Endodermal cell (in vitro differentiated cells): ENCODE measurements at regions not wholly inside any gene's neighbourhood (a gene's known extent, or its start where the extent isn't known, plus 50 kb on each side); places are given as distances from the start of the nearest gene placed in this dataset.

Experiments
- DNase-seq: peaks from one replicate; pipeline ENCODE4 v3.0.0-alpha.2; 2017
- H3K27ac ChIP-seq: 2 replicates; pipeline ENCODE4 v1.5.1; 2013; ENCODE audit warnings: mild to moderate bottlenecking, low read depth, low read length, moderate library complexity
- H3K27me3 ChIP-seq: 2 replicates; pipeline ENCODE4 v1.6.1; 2013; ENCODE audit warnings: mild to moderate bottlenecking, low read length, moderate library complexity; ENCODE audit not compliant: insufficient read depth, control insufficient read depth, poor library complexity, severe bottlenecking
- H3K36me3 ChIP-seq: 2 replicates; pipeline ENCODE4 v1.7.0; 2013; ENCODE audit warnings: mild to moderate bottlenecking, low read length, moderate library complexity; ENCODE audit not compliant: control insufficient read depth, insufficient read depth
- H3K4me1 ChIP-seq: one replicate; pipeline ENCODE4 v1.7.0; 2013; ENCODE audit warnings: low read length; ENCODE audit not compliant: control insufficient read depth, insufficient read depth
- H3K4me3 ChIP-seq: 2 replicates; pipeline ENCODE4 v1.5.1; 2013; ENCODE audit warnings: mild to moderate bottlenecking, low read length, moderate library complexity
- H3K9ac ChIP-seq: 2 replicates; pipeline ENCODE4 v1.6.1; 2013; ENCODE audit warnings: mild to moderate bottlenecking, low read length, moderate library complexity; ENCODE audit not compliant: poor library complexity, severe bottlenecking; ENCODE audit errors: extremely low read depth
- H3K9me3 ChIP-seq: 2 replicates; pipeline ENCODE4 v1.6.1; 2013; ENCODE audit warnings: mild to moderate bottlenecking, low read length, moderate library complexity; ENCODE audit not compliant: control insufficient read depth
- H3K27ac Mint-ChIP-seq: 2 replicates; pipeline ENCODE4 v1.8.0; 2020; ENCODE audit warnings: mixed read lengths
- H3K27me3 Mint-ChIP-seq: 2 replicates; pipeline ENCODE4 v1.8.0; 2021; ENCODE audit warnings: mild to moderate bottlenecking, mixed read lengths; ENCODE audit not compliant: insufficient read depth
- H3K36me3 Mint-ChIP-seq: 2 replicates; pipeline ENCODE4 v1.8.0; 2020; ENCODE audit warnings: low read depth, mixed read lengths
- H3K4me1 Mint-ChIP-seq: 2 replicates; pipeline ENCODE4 v1.8.0; 2020; ENCODE audit warnings: mixed read lengths
- H3K4me3 Mint-ChIP-seq: 2 replicates; pipeline ENCODE4 v1.8.0; 2020; ENCODE audit warnings: mild to moderate bottlenecking, moderate library complexity, mixed read lengths
- H3K9me3 Mint-ChIP-seq: 2 replicates; pipeline ENCODE4 v1.8.0; 2020; ENCODE audit warnings: mild to moderate bottlenecking, mixed read lengths
- WGBS, 2 experiments: methylation state at CpG; one replicate each; pipeline versions ENCODE4 v1.1.5 to v1.1.7; 2013; ENCODE audit warnings: missing lambda C conversion rate in 2 of 2, mixed read lengths in 1 of 2; ENCODE audit not compliant: insufficient coverage in 1 of 2, insufficient read length in 1 of 2; 5-methylcytosine and 5-hydroxymethylcytosine counted together
- TF ChIP-seq, protein P1 (sequence below): fragments of 200-600 bp; sonication (generic); conservative IDR thresholded peaks from 2 replicates; pipeline ENCODE4 v1.5.0; 2021; ENCODE audit warnings: antibody characterized with exemption, mild to moderate bottlenecking

DNA sequence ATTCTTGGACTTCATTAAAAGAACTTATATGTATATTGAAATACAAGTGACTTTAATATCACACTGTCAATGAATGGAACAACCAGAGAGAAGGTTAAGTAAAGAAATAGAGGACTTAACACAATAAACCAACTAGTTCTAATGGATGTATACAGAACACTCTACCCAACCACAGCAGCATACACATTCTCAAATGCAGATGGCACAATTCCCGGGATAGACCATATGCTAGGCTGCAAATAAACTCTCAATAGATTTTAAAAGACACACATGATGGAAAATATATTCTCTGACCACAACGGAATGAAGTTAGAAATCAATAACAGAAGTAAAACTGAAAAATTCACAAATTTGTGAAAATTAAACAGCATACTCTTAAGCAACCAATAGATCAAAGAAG lies 214.3 kb upstream of the LINGO1 start:
- TF ChIP-seq, protein P1, sequence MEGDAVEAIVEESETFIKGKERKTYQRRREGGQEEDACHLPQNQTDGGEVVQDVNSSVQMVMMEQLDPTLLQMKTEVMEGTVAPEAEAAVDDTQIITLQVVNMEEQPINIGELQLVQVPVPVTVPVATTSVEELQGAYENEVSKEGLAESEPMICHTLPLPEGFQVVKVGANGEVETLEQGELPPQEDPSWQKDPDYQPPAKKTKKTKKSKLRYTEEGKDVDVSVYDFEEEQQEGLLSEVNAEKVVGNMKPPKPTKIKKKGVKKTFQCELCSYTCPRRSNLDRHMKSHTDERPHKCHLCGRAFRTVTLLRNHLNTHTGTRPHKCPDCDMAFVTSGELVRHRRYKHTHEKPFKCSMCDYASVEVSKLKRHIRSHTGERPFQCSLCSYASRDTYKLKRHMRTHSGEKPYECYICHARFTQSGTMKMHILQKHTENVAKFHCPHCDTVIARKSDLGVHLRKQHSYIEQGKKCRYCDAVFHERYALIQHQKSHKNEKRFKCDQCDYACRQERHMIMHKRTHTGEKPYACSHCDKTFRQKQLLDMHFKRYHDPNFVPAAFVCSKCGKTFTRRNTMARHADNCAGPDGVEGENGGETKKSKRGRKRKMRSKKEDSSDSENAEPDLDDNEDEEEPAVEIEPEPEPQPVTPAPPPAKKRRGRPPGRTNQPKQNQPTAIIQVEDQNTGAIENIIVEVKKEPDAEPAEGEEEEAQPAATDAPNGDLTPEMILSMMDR, result no peak
- WGBS, 2 experiments, result 92 to 100% methylated on average over 1 to 2 of the region's 2 CpGs
- Mint-ChIP-seq H3K27ac (no peak overlapping the region), H3K27me3 (no peaks in the 10 kb centered on the region), H3K36me3 (no peaks in the 10 kb centered on the region), H3K4me3 (no peak overlapping the region), H3K9me3 (peaks cover 31% of the 10 kb centered on the region), H3K4me1 (no peaks in the 10 kb centered on the region)
- Histone ChIP-seq H3K4me3 (no peak overlapping the region), H3K27me3 (no peaks in the 10 kb centered on the region), H3K4me1 (no peaks in the 10 kb centered on the region), H3K27ac (no peak overlapping the region), H3K9me3 (no peaks in the 10 kb centered on the region), H3K36me3 (no peaks in the 10 kb centered on the region), H3K9ac (no peak overlapping the region)
- DNase-seq, result no peak

DNA sequence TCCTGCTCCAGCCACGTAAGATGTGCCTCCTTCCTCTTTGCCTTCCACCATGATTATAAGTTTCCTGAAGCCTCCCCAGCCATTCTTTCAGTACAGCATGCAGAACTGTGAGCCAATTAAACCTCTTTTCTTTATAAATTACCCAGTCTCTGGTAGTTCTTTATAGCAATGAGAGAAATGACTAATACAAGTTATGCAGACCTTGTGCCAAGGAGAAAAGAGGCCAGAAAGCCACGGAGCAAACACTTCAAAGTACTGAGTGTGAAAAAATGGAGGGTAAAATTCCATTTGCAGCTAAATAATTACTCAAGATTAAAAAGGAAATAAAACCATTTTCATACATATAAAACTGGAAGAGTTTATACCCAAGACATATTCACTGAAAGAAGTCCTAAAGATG lies 213.6 kb upstream of the LINGO1 start:
- no peak overlapping the region for H3K27ac ChIP-seq
- 50 to 65% methylated on average over 1 to 2 of the region's 2 CpGs for WGBS, 2 experiments
- no peak overlapping the region for H3K4me3 Mint-ChIP-seq
- no peaks in the 10 kb centered on the region for H3K4me1 Mint-ChIP-seq
- H3K4me3 ChIP-seq, result no peak overlapping the region
- TF ChIP-seq, protein P1, result no peak
- peaks cover 31% of the 10 kb centered on the region for H3K9me3 Mint-ChIP-seq
- H3K27ac Mint-ChIP-seq, result no peak overlapping the region
- H3K27me3 ChIP-seq, result no peaks in the 10 kb centered on the region
- no peak for DNase-seq
- H3K27me3 Mint-ChIP-seq, result no peaks in the 10 kb centered on the region
- H3K9me3 ChIP-seq, result no peaks in the 10 kb centered on the region
- H3K36me3 ChIP-seq, result no peaks in the 10 kb centered on the region
- H3K4me1 ChIP-seq, result no peaks in the 10 kb centered on the region
- H3K36me3 Mint-ChIP-seq, result no peaks in the 10 kb centered on the region
- no peak overlapping the region for H3K9ac ChIP-seq

DNA sequence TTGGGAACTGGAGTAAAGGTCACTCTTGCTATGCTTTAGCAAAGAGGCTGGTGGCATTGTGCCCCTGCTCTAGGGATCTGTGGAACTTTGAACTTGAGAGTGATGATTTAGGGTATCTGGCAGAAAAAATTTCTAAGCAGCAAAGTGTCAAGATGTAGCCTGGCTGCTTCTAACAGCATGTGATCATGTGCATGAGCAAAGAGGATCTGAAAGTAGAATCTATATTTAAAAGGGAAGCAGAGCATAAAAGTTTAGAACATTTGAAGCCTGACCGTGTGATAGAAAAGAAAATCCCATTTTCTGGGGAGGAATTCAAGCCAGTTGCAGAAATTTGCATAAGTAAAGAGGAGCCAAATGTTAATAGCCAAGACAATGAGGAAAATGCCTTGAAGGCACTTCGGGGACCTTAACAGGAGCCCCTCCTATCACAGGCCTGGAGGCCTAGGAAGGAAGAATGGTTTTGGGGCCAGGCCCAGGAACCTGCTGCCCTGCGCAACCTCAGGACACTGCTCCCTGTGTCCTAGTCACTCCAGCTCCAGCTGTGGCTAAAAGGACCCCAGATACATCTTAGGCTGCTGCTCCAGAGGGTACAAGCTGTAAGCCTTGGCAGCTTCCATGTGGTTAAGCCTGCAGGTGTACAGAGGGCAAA lies 212.2 kb upstream of the LINGO1 start:
- 80 to 83% methylated on average over 3 of the region's 3 CpGs for WGBS, 2 experiments
- Histone ChIP-seq H3K27ac (no peak overlapping the region), H3K9me3 (no peaks in the 10 kb centered on the region), H3K4me1 (no peaks in the 10 kb centered on the region), H3K27me3 (no peaks in the 10 kb centered on the region), H3K36me3 (no peaks in the 10 kb centered on the region), H3K9ac (no peak overlapping the region), H3K4me3 (no peak overlapping the region)
- H3K27ac Mint-ChIP-seq, result no peak overlapping the region
- H3K4me3 Mint-ChIP-seq, result no peak overlapping the region
- peaks cover 27% of the 10 kb centered on the region for H3K9me3 Mint-ChIP-seq
- H3K27me3 Mint-ChIP-seq, result peaks cover 4% of the 10 kb centered on the region
- peak; percentile 17 for DNase-seq
- TF ChIP-seq, protein P1, result no peak
- H3K4me1 Mint-ChIP-seq, result peaks cover 4% of the 10 kb centered on the region
- no peaks in the 10 kb centered on the region for H3K36me3 Mint-ChIP-seq
